ENCODE measurements at regions not wholly inside any gene's neighbourhood (a gene's known extent, or its start where the extent isn't known, plus 50 kb on each side); places are given as distances from the start of the nearest gene placed in this dataset.
"Not testable (repeated sequence)": the region's sequence is repeated elsewhere in the genome, so short reads cannot be mapped to it uniquely, and the experiment has no call there.

DNA sequence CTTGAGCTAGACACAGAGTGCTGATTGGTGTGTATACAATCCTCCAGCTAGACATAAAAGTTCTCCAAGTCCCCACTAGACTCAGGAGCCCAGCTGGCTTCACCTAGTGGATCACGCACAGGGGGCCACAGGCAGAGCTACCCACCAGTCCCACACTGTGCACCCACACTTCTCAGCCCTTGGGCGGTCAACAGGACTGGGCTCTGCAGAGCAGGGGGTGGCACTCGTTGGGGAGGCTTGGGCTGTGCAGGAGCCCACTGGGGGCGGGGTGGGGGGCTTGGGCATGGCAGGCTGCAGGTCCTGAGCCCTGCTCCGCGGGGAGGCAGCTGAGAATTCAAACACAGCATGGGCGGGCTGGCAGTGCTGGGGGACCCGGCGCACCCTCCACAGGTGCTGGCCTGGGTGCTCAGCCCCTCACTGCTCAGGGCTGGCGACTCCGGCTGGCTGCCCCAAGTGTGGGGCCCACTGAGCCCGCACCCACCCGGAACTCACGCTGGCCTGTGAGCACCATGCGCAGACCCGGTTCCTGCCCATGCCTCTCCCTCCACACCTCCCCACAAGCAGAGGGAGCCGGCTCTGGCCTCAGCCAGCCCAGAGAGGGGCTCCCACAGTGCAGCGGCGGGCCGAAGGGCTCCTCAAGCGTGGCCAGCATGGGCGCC, 873.8 kb downstream of the PCDH17 start:
- DNase-seq: not testable (repeated sequence)

DNA sequence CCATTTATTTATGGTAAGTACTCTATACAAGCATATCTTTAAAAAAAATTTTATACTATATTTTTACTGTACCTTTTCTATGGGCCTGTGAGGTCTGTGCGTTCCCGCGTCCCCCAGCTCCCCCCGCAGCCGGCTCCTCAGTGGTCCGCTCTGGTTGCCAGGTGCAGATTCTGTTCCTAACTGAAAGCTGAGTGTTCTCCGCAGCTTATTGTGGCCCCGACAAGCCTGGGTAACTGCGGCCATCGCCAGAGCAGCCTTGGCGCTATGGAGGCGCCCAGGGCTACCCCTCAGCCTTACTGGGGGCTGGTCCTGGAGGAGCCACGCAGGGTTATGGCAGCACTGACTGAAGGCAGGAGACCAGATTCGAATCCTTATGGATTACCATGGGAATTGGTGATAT, 896.8 kb downstream of the PCDH17 start:
- DNase-seq: no peak

DNA sequence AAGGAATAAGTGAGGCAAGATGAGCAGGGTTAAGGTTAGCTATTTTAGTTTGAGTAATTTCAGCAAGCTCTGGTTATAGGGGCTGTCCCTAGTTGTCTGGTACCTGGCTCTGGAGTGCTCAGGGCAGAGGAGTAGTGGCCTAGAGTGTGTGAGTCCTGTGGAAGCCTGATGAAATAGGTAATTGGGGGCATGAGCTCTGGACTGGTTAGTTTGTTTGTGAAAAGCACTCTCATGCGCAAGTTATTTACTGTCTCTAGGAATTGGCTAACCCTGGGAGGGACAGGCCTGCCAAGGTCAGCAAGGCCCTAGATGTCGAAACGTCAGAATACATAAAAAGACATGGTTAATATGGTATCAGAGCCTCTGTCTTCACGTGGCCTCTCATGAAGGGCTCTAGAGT, 900.1 kb downstream of the PCDH17 start:
- no peak for DNase-seq

DNA sequence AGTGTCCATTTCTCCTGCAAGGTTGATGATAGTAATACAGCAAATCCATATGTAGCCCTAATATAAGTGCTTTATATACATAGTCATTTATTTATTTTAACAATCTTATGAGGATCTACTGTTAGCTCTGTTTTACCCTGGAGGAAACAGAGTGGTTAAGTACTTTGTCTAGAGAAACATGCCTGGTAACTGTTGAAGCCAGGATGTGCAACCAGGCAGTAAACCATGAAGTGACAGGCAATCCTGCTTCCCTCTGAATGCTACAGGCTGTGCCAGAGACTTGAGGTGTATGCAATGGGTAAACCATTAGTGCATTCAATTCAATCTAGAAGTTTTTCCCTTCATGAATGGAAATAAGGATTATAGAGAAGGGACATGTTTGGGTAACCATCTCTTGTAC, 911.0 kb downstream of the PCDH17 start:
- no peak for DNase-seq

DNA sequence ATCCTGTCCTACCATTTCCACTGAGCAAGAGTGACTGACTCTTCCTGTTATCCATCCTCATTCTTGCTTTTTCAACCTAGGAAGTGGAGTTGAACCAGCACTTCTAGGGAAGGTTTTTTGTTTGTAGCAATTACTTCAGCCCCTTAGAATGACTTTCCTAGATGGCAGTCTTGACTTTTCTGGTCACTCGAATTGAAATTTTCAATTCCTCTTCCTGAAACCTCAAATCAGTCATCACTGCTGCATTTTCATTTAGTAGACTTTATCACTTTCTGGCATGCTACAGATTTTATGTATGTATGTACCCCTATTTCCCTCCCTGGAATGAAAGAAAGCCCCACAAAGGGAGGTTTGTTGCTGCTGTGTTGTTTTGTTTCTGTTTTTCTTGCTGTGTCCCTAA, 915.9 kb downstream of the PCDH17 start:
- DNase-seq: no peak

DNA sequence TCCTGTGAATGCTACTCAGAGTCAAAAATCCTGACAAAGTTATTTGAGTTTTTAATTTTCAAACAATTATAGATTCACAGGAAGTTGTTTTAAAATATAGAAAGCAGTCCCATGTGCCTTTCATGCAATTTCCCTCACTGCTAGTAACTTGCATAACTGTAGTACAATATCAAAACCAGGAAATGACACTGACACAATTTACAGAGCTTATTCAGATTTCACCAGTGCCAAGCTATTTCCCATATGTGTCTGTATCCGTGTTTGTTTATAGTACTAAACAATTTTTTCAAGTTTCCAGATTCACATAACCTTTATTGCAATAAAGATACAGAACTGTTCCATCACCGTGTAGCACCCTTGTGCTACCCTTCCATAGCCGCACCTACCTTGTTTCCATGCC, 934.6 kb downstream of the PCDH17 start:
- DNase-seq: no peak

DNA sequence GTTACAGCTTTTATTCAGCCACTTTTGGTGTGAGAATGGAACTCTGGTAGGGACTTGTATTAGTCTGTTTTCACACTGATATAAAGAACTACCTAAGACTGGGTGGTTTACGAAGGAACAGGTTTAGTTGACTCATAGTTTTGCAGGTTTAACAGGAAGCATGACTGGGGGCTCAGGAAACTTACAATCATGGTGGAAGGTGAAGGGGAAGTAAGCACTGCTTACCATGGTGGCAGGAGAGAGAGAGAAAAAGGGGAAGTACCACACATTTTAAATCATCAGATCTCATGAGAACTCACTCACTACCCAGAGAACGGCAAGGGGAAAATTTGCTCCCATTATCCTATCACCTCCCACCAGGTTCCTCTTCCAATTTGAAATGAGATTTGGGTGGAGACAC, 942.2 kb downstream of the PCDH17 start:
- DNase-seq: no peak

DNA sequence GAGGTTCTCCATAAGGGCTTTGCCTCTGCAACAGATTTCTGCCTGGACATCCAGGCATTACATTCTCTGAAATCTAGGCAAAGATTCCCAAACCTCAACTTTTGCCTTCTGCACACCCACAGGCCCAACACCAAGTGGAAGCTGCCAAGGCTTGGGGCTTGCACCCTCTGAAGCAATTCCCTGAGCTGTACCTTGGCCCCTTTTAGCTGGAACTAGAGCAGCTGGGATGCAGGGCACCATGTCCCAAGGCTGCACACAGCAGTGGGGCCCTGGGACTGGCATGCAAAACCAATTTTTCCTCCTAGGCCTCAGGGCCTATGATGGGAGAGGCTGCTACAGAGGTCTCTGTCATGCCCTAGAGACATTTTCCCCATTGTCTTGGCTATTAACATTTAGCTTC, 943.2 kb downstream of the PCDH17 start:
- no peak for DNase-seq

DNA sequence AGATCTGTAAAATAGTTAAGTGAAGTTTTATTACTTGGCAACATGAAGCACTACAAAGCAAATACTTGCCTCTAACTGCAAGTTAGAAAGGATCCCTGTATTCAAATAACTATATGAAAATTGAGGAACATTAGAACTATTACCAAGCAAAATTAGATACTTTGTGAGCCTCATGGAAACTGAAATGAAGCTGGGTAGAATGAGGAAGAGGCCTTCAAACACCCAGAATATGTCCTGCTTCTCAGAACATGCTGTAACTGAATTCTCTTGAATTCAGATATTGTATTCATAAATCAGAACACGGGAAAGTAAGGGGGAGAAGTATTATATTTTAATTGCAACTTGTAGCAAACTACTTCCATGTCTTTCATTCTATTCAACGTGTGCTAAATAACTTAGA, 947.9 kb downstream of the PCDH17 start:
- DNase-seq: no peak

DNA sequence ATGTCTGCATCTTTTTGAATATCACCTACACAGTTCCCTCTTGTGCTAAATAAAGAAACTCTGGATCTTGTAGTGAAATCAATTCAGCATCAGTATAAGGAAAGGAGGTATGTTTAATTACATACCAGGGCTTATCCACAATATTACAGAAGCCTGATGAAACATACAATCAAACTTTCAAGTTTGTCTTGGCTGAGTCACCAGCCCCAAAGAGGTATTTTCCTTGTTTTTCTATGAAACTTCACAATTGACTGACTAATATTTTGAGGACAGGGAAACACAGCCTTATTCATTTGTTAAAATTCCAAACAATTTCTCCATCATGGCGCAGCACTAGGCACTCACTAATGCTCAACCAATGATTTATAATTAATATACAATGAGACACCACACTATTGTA, 952.4 kb downstream of the PCDH17 start:
- no peak for DNase-seq

DNA sequence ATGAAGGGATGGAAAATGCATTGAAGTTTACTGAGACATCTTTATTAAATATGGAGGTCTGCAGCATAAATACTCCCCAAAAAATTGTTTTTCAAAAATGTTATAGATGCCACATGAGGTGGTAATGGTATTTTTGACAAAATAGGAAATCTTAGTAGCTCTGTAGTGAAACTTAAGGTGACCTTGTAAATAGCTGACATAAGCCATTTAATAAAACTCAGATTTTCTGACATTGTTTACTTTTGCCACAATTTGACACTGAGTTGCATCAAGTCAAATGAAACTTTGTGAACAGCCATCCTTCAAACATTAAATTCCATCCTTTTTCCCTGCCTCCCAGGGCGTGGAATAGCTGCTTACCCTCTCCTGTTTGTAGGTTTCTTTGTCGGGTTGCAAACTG, 953.1 kb downstream of the PCDH17 start:
- DNase-seq: no peak

DNA sequence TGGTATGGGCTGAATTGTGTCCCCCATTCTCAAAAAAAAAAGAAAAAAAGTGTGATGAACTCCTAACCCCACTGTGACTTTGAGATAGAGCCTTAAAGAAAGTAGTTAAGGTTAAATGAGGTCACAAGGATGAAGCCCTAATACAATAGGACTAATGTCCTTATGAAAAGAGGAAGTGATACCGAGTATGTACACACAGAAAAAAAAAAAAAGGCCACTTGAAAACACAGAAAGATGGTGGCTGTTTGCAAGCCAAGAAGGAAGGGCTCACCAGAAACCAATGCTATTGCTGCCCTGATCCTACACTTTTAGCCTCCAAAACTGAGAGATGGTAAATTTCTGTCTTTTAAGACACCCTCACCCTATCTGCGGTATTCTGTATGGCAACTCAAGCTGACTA, 955.6 kb downstream of the PCDH17 start:
- no peak for DNase-seq

DNA sequence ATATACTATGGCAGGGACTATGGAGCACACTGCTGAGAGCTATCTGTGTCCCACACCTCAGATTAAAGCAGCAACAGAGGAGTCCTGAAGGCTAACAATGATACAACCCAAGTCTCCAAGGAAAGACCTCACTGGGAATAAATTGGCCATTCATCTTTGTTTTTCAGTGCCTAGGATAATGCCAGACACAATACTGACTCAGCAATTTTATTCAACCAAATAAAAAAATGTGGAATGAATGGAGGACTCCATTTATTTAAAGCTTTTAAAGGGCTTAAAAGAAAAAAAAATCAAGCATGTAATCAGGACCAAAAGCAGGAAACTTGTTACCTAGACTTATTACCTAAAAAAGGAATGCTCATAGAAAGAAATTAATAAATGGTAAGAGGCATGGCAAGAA, 960.5 kb downstream of the PCDH17 start:
- DNase-seq: no peak

DNA sequence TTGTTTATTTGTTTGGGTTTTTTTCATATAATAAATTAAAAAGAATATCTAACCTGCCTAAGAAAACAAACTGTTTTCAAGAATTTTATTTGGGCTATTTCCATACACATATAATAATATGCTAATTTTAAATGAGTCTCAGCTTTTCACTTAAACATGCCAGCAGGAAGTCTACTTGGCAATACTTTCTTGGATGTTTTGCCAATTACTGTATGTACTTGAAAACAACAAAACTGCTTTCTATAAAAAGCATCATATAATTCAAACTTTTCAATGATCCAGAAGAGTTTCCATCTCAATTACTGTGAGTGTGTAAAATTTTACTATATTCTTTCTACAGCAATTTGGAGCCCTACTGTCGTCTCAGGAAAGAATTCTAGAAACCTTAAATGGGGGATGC, 961.2 kb downstream of the PCDH17 start:
- DNase-seq: no peak

DNA sequence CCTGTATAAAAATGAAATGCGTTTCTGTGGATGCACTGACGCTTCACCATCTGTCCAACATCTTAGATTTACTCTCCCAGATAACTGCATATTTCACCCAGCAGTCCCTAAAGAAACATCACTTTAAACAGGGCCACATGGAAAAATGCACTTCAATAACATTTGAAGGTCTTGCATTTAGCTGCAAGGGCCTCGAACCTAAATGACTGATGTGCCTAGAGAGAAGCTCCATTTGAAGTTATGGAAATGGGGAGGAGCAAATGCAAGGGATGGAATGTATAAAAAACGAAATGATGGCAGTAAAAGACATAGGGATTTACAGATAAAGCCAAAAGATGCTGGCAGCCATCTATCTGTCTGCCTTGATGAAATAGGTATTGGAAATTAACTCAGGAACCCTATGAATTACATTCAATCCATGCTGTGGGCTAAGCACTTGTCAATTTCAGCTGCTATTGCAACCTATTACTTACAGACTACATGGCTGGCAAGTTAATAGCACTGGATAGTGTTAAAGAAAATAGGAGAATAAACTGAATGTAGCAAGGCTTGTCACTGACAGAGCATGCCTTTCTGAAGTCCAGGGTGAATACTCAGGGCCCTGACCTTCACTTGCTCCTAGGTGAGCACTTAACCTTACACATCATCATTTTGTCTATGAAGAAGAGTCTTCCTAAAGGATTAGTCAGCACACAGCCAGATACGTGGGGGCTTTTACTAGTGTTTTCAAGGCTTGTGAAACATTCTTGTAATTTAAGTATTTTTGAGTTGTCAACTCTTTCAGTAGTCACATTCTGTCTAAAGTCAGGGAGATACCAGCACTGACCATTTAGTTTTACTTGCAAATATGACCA, 963.4 kb downstream of the PCDH17 start:
- no peak for DNase-seq

DNA sequence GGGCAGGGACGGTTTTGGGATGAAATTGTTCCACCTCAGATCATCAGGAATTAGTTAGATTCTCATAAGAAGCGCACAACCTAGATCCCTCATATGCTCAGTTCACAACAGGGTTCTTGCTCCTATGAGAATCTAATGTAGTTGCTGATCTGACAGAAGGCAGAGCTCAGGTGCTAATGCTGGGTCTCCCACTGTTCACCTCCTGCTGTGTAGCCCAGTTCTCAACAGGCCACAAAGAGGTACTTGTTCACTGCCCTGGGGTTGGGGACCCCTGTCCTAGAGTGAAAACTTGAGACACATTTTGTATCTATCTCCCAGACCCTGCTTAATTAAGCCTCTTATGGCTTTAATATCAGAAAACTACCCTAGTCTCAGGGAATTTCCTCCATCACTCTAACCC, 966.0 kb downstream of the PCDH17 start:
- DNase-seq: no peak

DNA sequence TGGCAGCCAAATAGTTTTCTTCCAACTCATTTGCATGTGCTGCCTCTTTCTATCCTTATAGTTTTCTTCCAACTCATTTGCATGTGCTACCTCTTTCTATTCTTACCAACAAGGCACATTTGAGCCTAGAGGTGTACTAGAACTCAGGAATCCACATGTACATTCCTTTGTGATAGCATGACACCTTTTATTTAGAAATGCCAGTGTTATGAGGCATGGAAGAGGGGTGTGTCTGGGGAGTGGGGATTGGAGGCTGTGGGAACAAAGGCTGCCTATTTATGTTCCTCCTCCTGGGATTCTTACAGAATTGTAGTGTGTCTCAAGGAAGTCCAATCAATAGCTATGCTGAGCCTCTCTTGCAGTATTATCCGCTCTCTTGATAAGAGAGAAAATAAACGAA, 966.7 kb downstream of the PCDH17 start:
- DNase-seq: no peak

DNA sequence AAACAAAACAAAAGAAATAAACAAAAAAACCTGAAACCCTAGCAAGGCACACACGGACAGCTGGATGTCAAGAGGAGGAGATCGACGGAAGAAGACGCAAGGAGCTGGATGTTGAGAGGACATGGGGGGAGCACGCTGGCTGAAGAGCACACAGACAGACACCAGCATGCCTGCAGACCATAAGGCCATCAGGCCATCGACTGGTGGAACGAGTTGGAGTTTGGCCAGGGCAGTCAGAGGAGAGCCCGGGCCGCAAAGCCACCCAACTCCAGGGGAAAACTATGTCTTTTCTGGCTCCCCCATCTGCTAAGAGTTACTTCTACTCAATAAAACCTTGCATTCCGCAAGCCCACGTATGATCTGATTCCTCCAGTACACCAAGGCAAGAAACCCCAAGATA, 979.6 kb downstream of the PCDH17 start:
- DNase-seq: no peak

DNA sequence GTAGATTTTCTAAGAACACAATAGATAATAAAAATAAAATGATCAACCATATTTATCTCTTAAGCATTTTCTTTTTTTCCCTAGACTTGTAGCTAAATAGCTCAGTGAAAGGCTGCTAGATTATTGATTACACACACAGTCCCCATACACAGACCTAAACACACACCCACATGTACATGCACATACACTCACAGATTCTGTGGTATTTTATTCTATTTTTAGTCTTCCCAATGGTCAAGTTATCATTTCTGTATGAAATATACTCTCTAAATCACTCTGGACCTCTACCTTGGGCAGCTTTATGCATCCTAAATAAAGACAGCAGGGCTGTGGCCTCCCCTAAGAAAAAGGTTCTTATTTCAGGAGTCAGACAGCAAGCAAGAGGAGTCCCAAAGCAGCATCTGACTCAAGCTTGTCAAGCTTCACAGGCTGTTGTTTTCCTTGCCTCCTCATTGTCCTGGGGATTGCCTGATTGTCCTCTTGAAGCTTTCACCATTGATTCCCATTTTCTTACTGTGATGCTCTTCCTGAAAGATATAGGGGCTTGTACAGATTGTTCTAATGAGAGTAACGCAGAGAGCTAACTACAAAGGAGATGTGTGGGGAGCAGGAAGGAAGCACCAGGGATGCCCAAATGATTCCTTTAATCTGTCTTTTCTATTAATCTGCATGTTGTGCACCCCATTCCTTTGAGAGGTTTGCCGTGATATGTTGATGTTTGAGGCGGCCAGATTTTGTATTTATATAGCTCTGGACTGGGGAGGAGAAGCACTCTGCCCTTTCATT, 986.5 kb downstream of the PCDH17 start:
- peak; percentile 14 for DNase-seq

DNA sequence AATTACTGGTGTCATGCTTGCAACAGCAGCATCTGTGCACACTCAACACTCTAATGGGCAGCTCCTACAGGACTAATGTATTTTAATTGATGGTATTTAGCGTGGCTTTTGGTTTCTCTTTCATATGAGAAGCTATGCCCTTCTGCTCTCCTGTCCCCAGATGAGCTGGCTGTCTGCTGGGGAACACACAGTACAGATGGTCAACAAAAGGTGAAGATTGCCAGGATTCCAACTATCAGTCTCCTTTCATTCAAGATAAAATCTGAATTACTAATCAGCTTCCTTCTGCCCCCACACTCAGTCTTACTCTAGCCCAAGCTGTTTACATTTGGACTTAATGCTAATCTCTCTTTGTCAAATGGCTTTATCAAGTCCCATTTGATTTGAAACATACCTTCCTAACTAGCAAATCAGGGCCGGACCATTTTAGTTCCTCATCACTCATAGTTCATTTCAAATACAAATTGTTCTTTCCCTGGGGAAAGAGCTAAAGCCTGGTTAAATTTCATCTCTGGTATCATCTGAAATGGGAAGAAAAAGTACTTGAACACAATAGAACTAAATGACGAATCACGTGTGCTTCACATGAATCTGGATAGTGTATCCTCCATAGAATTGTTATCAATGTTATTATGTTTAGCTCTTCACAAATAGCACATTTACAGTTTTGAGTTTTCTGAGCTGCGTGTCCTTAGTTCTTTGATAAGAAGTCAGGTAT, 988.0 kb downstream of the PCDH17 start:
- peak; percentile 31 for DNase-seq

DNA sequence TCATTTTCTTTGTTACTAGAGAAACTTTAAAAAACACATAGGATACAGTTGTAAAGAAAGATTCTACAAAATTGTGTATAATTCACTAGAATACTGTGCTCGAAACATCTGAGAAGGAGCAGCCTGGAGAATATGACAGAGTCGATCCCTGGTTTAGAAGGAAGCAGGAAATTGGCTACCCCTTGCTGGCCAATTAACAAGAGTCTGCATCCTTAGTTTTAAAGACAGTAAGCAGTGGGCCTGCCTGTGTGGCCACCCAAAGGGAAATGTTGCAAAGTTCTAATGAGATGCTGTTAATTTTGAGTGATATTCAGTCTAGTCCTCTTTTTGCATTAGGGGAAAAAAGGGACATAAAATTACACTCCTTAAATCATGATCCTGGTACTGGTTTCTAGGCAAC, 988.6 kb downstream of the PCDH17 start:
- peak; percentile 58 for DNase-seq

DNA sequence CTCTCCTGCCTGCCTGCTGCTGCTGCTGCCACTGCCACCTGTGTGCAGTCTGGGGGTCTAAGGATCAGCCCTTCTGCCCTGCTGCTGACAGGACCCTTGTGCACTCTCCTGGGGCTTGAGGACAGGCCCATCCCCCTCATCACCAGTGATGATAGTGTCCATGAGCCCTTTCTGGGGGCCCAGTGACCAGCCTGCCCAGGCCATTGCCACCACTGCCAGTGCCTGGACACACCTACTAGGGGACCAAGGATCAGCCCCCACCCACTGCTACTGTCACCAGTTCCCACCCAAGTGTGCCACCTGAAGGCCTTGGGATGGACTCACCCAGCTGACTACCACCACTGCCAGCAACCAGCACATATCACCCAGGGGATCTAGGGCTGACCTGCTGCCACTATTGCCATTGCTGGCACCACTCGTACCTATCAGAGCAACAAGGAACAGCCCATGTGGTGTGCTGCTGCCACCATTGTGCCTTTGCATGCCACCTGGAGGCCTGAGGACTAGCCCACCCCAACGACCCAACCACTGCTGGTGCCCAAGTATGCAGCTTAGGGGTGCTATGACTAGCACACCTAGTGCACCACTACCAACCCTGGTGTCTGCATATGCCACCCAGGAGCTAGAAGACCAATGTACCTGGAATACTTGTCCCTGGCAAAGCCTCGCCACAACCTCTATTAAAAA, 994.3 kb downstream of the PCDH17 start:
- DNase-seq: no peak

DNA sequence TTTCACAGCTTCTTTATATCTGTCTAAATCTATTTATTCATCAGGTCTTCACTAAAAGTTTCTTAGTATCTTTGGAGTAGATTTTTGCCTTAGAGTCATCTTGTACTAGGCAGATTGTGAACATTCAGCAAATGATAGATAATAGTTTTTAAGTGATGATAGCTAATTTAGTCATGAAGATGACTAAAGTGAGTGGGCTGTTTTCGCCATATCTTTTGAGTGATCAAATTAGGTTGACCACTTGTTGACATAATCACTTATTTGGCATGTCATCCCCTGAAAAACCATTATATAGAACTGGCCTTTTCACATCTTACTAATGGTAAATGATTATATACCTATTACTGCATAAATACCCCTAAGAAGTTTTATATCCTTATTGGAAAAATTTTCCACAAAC, 999.2 kb downstream of the PCDH17 start:
- no peak for DNase-seq

Data from NCI-H345 (cell line).